HG03439 (cell line): ENCODE measurements at regions not wholly inside any gene's neighbourhood (a gene's known extent, or its start where the extent isn't known, plus 50 kb on each side); places are given as distances from the start of the nearest gene placed in this dataset.
A peak's percentile ranks its signal among the peaks of the same experiment; 100 is the strongest.
"Not testable (repeated sequence)": the region's sequence is repeated elsewhere in the genome, so short reads cannot be mapped to it uniquely, and the experiment has no call there.

ENCODE experiments used
- ATAC-seq: cut with Tn5 transposase; IDR thresholded peaks from one replicate; pipeline ENCODE4 v1.9.1; 2021; ENCODE audit warnings: mild to moderate bottlenecking, moderate library complexity; ENCODE audit not compliant: unreplicated experiment

GRCh38 chr18:21928925-21929324, 188.3 kb downstream of the MIB1 start:
- ATAC-seq = no peak

GRCh38 chr18:21930177-21930576, 189.6 kb downstream of the MIB1 start:
- no peak for ATAC-seq

- no peak for ATAC-seq
Measured at GRCh38 chr18:21933931-21934765, 193.6 kb downstream of the MIB1 start.

- no peak for ATAC-seq
Measured at GRCh38 chr18:21934766-21935015, 194.1 kb downstream of the MIB1 start.

- no peak for ATAC-seq
Measured at GRCh38 chr18:21943456-21943855, 202.9 kb downstream of the MIB1 start.

- ATAC-seq = no peak
Measured at GRCh38 chr18:21949326-21950015, 208.9 kb downstream of the MIB1 start.

- ATAC-seq = peak; percentile 95
Measured at GRCh38 chr18:21955757-21956652, 213.4 kb upstream of the GATA6 start.

- ATAC-seq = no peak
Measured at GRCh38 chr18:21958263-21958662, 211.1 kb upstream of the GATA6 start.

GRCh38 chr18:21958707-21959450, 210.5 kb upstream of the GATA6 start:
- no peak for ATAC-seq

- no peak for ATAC-seq
Measured at GRCh38 chr18:21960189-21960588, 209.2 kb upstream of the GATA6 start.

- no peak for ATAC-seq
Measured at GRCh38 chr18:21963336-21963735, 206.1 kb upstream of the GATA6 start.

- no peak for ATAC-seq
Measured at GRCh38 chr18:21968338-21968737, 201.1 kb upstream of the GATA6 start.

GRCh38 chr18:21972281-21972680, 197.1 kb upstream of the GATA6 start:
- no peak for ATAC-seq

GRCh38 chr18:21975954-21976353, 193.4 kb upstream of the GATA6 start:
- ATAC-seq = not testable (repeated sequence)

GRCh38 chr18:21978546-21979170, 190.7 kb upstream of the GATA6 start:
- no peak for ATAC-seq

GRCh38 chr18:21979171-21979560, 190.2 kb upstream of the GATA6 start:
- ATAC-seq = no peak

- no peak for ATAC-seq
Measured at GRCh38 chr18:21979759-21980158, 189.6 kb upstream of the GATA6 start.

- no peak for ATAC-seq
Measured at GRCh38 chr18:21980744-21981143, 188.6 kb upstream of the GATA6 start.

GRCh38 chr18:21981489-21981888, 187.9 kb upstream of the GATA6 start:
- ATAC-seq = not testable (repeated sequence)

GRCh38 chr18:21991081-21991534, 178.3 kb upstream of the GATA6 start:
- ATAC-seq = no peak
